ENCODE measurements at regions not wholly inside any gene's neighbourhood (a gene's known extent, or its start where the extent isn't known, plus 50 kb on each side); places are given as distances from the start of the nearest gene placed in this dataset.

GRCh38 chr4:3825530-3825929 is 59.3 kb downstream of the ADRA2C start:
- TF ChIP-seq CTCF (conservative IDR thresholded peaks at IDR 0.05; ENCODE audit: low read depth, low read length): no peak
- no peak for TF ChIP-seq EZH2 (IDR thresholded peaks at IDR 0.05; ENCODE audit: borderline replicate concordance, low read depth, low read length, poor library complexity, severe bottlenecking)

Data from A673 (cell line).